Epithelial cell of esophagus (primary cell): ENCODE measurements at regions not wholly inside any gene's neighbourhood (a gene's known extent, or its start where the extent isn't known, plus 50 kb on each side); places are given as distances from the start of the nearest gene placed in this dataset.

Source experiments
- DNase-seq: peaks from one replicate; pipeline ENCODE4 v3.0.0; 2010; ENCODE audit warnings: low read depth
- H3K4me3 ChIP-seq: 2 replicates; pipeline ENCODE4 v1.5.1; 2011; ENCODE audit warnings: mild to moderate bottlenecking, low read length, control low read depth
- TF ChIP-seq, protein P1 (sequence below): IDR thresholded peaks from 2 replicates; pipeline ENCODE4 v1.5.1; 2011; ENCODE audit warnings: low read depth, mild to moderate bottlenecking, low read length, control low read depth, inconsistent platforms; ENCODE audit not compliant: insufficient read depth; ENCODE audit errors: missing control alignments

DNA sequence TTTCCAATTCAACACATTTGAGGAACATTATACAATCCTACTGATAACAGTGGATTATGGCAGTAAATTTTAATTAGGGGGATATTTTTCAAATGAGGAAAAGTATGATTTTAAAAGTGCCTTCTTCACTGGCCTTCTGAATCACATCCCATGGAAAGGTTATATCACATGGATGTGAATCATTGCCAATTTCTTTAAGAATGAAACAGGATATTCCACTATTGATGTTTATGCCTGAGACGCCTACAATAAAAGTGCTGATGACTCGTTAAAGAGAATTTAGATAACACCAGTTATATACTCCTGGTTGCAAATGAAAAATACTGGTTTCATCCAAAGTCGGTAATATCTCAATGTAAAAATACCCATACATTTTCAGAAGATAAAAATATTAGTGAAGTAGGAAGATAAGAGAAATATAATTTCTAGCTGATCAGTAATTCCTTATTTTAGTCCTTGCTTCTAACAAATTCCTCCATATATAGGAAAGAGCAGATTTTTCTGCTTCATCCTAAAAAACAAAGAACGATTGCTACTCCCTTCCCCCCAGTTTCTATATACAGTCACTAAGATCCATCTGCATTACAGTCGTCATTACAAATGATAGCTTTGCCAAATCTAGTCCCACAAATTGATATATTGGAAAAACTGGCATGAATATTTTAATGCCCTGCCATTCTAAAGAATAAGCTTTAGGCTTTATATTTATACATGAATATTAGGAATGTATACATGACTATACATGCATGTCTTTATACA, 139.5 kb upstream of the SOX5 start:
- TF ChIP-seq, protein P1, sequence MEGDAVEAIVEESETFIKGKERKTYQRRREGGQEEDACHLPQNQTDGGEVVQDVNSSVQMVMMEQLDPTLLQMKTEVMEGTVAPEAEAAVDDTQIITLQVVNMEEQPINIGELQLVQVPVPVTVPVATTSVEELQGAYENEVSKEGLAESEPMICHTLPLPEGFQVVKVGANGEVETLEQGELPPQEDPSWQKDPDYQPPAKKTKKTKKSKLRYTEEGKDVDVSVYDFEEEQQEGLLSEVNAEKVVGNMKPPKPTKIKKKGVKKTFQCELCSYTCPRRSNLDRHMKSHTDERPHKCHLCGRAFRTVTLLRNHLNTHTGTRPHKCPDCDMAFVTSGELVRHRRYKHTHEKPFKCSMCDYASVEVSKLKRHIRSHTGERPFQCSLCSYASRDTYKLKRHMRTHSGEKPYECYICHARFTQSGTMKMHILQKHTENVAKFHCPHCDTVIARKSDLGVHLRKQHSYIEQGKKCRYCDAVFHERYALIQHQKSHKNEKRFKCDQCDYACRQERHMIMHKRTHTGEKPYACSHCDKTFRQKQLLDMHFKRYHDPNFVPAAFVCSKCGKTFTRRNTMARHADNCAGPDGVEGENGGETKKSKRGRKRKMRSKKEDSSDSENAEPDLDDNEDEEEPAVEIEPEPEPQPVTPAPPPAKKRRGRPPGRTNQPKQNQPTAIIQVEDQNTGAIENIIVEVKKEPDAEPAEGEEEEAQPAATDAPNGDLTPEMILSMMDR = no peak
- no peak overlapping the region for H3K4me3 ChIP-seq
- DNase-seq = peak; percentile 63

DNA sequence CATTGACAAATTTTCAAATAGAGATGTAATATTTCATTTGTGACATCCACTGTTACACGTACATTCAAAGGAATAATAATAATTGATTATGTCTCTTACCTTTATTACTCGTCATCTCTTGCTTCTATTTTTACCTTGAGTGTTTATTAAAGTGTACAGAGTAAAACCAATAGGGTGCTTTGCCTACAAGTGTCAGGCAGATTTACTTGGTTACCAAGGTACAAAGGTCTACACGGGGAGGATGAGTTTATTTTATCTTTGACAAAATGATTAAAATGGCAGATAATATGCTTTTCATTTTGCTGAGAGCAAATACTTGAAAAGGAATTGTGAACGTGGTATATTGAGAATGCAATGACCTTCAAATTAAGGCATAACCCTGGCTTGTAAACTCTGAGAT, 137.8 kb upstream of the SOX5 start:
- no peak overlapping the region for H3K4me3 ChIP-seq
- TF ChIP-seq, protein P1 = no peak
- DNase-seq = no peak

DNA sequence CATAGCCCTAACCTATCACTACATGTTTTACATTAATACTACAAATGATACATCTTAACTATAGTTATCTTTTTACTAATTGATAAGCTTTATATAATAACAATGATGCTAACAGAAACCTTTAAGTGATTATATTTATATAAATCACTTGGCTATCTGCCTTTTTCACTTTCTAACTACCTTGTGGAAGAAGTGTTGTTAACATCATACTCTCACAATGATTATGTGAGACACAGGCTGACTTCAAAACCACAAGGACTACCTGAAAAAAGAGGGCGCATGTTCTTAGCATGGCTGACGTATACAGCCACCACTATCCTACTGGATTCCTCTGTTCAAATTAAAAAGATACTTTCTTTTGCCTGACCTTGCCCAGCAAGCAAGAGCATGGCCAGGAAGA, 135.3 kb upstream of the SOX5 start:
- no peak overlapping the region for H3K4me3 ChIP-seq
- no peak for DNase-seq
- TF ChIP-seq, protein P1 = no peak

DNA sequence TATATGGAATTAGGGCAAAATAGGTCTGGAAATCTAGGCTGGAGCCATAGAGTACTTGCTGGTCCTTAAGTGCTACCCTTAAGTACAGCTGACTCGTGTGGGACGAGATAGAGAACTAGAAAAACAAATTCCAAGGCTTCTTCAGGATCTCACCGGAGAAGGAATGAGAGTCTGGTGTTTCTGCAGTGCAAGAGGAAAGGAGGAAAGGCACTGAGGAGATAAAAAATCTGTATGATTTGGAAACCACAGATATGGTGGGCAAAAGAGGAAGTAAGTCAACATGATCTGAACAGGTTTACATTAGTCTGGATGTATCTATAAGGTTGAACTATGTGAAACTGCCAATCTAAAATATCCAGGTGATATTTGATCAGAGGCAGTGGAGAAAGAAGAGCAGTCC, 134.4 kb upstream of the SOX5 start:
- DNase-seq = no peak
- TF ChIP-seq, protein P1 = no peak

DNA sequence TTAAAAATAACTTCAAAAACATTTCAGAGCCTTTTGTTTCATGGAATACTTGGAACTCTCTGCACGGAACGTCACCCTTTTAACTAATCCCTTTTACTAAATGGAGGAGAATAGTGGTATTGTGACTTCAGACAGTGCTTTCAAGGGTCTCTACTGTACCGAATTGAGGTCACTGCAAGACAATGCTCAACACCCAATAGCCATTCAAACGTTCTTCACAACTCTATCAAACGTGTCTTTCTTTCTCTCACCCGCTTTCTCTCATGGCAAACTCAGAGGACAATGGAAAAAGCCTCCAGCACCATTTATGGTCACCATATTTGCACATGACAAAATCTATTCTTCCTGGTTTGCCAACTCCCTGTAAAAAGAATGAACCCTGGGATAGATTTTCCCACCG, 132.1 kb upstream of the SOX5 start:
- TF ChIP-seq, protein P1 = no peak
- no peak for DNase-seq
- H3K4me3 ChIP-seq = no peak overlapping the region

More for the DNA sequence above, 134.4 kb upstream of the SOX5 start:
- H3K4me3 ChIP-seq = no peak overlapping the region

DNA sequence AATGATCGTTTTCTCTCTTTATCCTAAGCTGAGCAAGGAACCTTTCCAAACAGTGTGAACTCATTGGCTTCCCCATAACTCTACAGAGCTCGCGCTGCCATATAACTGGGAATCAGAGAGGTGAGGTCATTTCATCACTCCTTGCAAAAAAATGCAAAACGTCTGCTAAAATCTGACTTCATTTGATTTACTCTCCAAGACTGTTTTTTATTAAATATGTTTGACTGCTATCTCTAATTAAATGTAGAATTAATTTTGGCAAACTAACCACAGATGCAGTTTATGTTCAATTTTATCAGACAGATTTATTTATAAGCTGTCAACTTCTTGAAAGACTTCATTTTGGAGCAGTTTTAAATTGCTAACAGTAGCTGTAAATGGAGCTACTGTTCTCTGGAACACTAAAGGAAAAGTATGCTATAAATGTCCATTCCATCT, 131.6 kb upstream of the SOX5 start:
- TF ChIP-seq, protein P1 = no peak
- H3K4me3 ChIP-seq = no peak overlapping the region
- DNase-seq = no peak

DNA sequence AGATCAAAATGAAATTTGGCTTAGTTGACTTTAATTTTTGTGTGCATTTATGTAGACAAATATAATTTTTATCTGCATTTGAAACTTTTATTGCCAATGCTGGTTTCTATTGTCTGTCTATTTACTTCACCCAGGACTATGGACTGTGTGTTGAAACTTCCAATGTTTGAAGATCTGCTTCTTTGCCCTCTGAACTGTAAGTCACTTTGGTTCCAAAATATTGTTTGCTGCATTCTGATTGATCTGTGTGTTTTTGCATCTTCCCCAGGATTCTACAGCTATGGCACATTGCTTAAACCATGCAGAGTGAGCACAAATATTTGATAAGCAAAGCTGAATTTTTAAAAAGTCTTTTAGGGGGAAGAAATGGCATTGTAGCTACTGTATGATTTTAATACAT, 131.0 kb upstream of the SOX5 start:
- no peak overlapping the region for H3K4me3 ChIP-seq
- DNase-seq = no peak
- TF ChIP-seq, protein P1 = no peak
